Caco-2 (cell line): ENCODE measurements at regions not wholly inside any gene's neighbourhood (a gene's known extent, or its start where the extent isn't known, plus 50 kb on each side); places are given as distances from the start of the nearest gene placed in this dataset.

Experiments
- BruUV-seq: library from RNA; stranded (reverse); fragments of 400-500 nt; replicated peaks from 2 replicates; lab custom pipeline; 2021; lab: Mats Ljungman, UMichigan
- CTCF ChIA-PET: fragments of 300-600 bp; sonication (Branson Sonifier 250); formaldehyde crosslinking; loops from one replicate; lab custom pipeline; 2022; ENCODE audit warnings: antibody characterized with exemption; lab: Charles Lee
- POLR2A ChIA-PET: fragments of 300-600 bp; sonication (Branson Sonifier 250); formaldehyde crosslinking; loops from one replicate; lab custom pipeline; 2022; ENCODE audit warnings: antibody characterized with exemption; lab: Charles Lee
- DNase-seq, 2 experiments: peaks; one replicate each; pipeline versions ENCODE4 v3.0.0 to v3.0.0-alpha.2; 2020 to 2022
- H3K27me3 ChIP-seq: replicated peaks from 2 replicates; pipeline ENCODE4 v1.6.0; 2011; ENCODE audit warnings: low read length; ENCODE audit not compliant: control insufficient read depth, insufficient read depth
- H3K36me3 ChIP-seq: 2 replicates; pipeline ENCODE4 v1.5.1; 2011; ENCODE audit warnings: low read length; ENCODE audit not compliant: control insufficient read depth, insufficient read depth
- H3K4me1 ChIP-seq: fragments of 250-450 bp; sonication (Bioruptor Pico); 2 replicates; pipeline ENCODE4 v1.5.1; 2020; ENCODE audit warnings: mild to moderate bottlenecking
- H3K4me3 ChIP-seq: 2 replicates; pipeline ENCODE4 v1.5.1; 2011; ENCODE audit warnings: low read depth, mild to moderate bottlenecking, control low read depth, low read length
- H3K9me3 ChIP-seq: fragments of 250-450 bp; sonication (Bioruptor Pico); 2 replicates; pipeline ENCODE4 v1.5.1; 2020; ENCODE audit warnings: mild to moderate bottlenecking, moderate library complexity
- H3K27ac Mint-ChIP-seq: one replicate; pipeline ENCODE4 v1.8.0; 2022; ENCODE audit warnings: mixed read lengths; ENCODE audit not compliant: unreplicated experiment
- H3K27me3 Mint-ChIP-seq: one replicate; pipeline ENCODE4 v1.8.0; 2022; ENCODE audit warnings: mixed read lengths; ENCODE audit not compliant: insufficient read depth, unreplicated experiment
- H3K36me3 Mint-ChIP-seq: one replicate; pipeline ENCODE4 v1.8.0; 2022; ENCODE audit warnings: mild to moderate bottlenecking, mixed read lengths; ENCODE audit not compliant: insufficient read depth, unreplicated experiment
- H3K4me1 Mint-ChIP-seq: one replicate; pipeline ENCODE4 v1.8.0; 2022; ENCODE audit warnings: low read depth, mixed read lengths; ENCODE audit not compliant: unreplicated experiment
- H3K4me3 Mint-ChIP-seq: one replicate; pipeline ENCODE4 v1.8.0; 2022; ENCODE audit warnings: mild to moderate bottlenecking, moderate library complexity, mixed read lengths; ENCODE audit not compliant: unreplicated experiment
- H3K9me3 Mint-ChIP-seq: one replicate; pipeline ENCODE4 v1.8.0; 2022; ENCODE audit warnings: mixed read lengths; ENCODE audit not compliant: unreplicated experiment
- CTCF ChIP-seq, 2 experiments: fragments of 200-600 bp in 1 of 2; IDR thresholded peaks; 1 replicate in 1 of 2; 2 replicates in 1 of 2; pipeline versions ENCODE4 v1.5.1 to v1.8.0; 2011 to 2022; ENCODE audit warnings: antibody characterized with exemption in 1 of 2, control low read depth in 1 of 2, inconsistent platforms in 1 of 2, low read depth in 1 of 2, low read length in 1 of 2, mild to moderate bottlenecking in 1 of 2, moderate library complexity in 1 of 2; ENCODE audit not compliant: insufficient read depth in 1 of 2, severe bottlenecking in 1 of 2, unreplicated experiment in 1 of 2
- intact Hi-C: fragments of 100-400 bp; cut with micrococcal nuclease; formaldehyde crosslinking; loops from one replicate; pipeline ENCODE4 v1.10.0; 2022; ENCODE audit not compliant: unreplicated experiment

- CTCF ChIA-PET = no interaction called here
- H3K9me3 Mint-ChIP-seq = no peaks in the 10 kb centered on the region
- H3K27me3 ChIP-seq = no peaks in the 10 kb centered on the region
- H3K4me1 Mint-ChIP-seq = peaks cover 17% of the 10 kb centered on the region
- H3K36me3 ChIP-seq = no peaks in the 10 kb centered on the region
- BruUV-seq = no TSS peak
- no peaks in the 10 kb centered on the region for H3K9me3 ChIP-seq
- H3K27me3 Mint-ChIP-seq = no peaks in the 10 kb centered on the region
- no peak for TF ChIP-seq CTCF (IDR thresholded peaks at IDR 0.05; ENCODE audit: insufficient read depth in 1 of 2, low read depth in 1 of 2, low read length in 1 of 2, severe bottlenecking in 1 of 2, unreplicated experiment in 1 of 2)
- intact Hi-C loops = no loop called here
- no peak for DNase-seq
- H3K4me1 ChIP-seq = peaks cover 11% of the 10 kb centered on the region
- no peak overlapping the region for H3K4me3 Mint-ChIP-seq
- no peaks in the 10 kb centered on the region for H3K36me3 Mint-ChIP-seq
- no peak overlapping the region for H3K4me3 ChIP-seq
- no peak overlapping the region for H3K27ac Mint-ChIP-seq
- POLR2A ChIA-PET = no interaction called here
These were observed 53.8 kb upstream of the FOXP4 start for GRCh38 chr6:41492261-41492891.

GRCh38 chr6:41494212-41495110 is 51.7 kb upstream of the FOXP4 start:
- POLR2A ChIA-PET = interaction anchor here (0.5 kb wide), 1 partner anchor 15 kb away, joined by 3 read pairs; no protein-coding TSS in a partner anchor
- no peak overlapping the region for H3K27ac Mint-ChIP-seq
- Histone ChIP-seq H3K9me3 (no peaks in the 10 kb centered on the region), H3K27me3 (no peaks in the 10 kb centered on the region), H3K36me3 (no peaks in the 10 kb centered on the region), H3K4me3 (no peak overlapping the region), H3K4me1 (no peaks in the 10 kb centered on the region; the same call in 1 of the 2 replicates)
- no TSS peak for BruUV-seq
- intact Hi-C loops = no loop called here
- H3K9me3 Mint-ChIP-seq = no peaks in the 10 kb centered on the region
- H3K4me1 Mint-ChIP-seq = peaks cover 21% of the 10 kb centered on the region
- no peak for DNase-seq
- H3K36me3 Mint-ChIP-seq = no peaks in the 10 kb centered on the region
- no peak for TF ChIP-seq CTCF (IDR thresholded peaks at IDR 0.05; ENCODE audit: insufficient read depth in 1 of 2, low read depth in 1 of 2, low read length in 1 of 2, severe bottlenecking in 1 of 2, unreplicated experiment in 1 of 2)
- H3K4me3 Mint-ChIP-seq = no peak overlapping the region
- H3K27me3 Mint-ChIP-seq = no peaks in the 10 kb centered on the region
- CTCF ChIA-PET = interaction anchor here (0.6 kb wide), 1 partner anchor 124 kb away, joined by 3 read pairs; no protein-coding TSS in a partner anchor
